HG03378 (cell line): ENCODE measurements at regions not wholly inside any gene's neighbourhood (a gene's known extent, or its start where the extent isn't known, plus 50 kb on each side); places are given as distances from the start of the nearest gene placed in this dataset.

Source experiments
- ATAC-seq: cut with Tn5 transposase; IDR thresholded peaks from one replicate; pipeline ENCODE4 v1.9.1; 2021; ENCODE audit warnings: mild to moderate bottlenecking, moderate library complexity; ENCODE audit not compliant: unreplicated experiment

- no peak for ATAC-seq
Observed at GRCh38 chr4:30656828-30657227, 63.3 kb upstream of the PCDH7 start.

DNA sequence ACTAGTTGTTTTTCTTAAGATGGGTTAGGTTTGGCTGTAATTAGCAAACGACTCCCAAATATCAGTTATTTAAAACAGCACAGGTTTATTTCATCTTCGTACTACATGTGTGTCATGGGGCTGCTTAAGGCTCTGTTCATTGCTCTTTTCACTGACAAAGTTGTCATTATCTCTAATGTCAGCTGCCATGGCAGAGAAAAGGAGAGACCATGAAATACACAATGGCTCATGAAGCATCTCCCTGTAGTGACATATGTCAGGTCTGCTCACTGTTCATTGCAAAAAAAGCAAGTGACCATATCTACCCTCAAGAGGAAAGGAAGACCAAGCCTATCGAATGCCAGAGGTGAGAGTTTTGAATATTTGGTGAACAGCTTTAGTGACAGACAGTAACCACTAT is 52.2 kb upstream of the PCDH7 start:
- ATAC-seq = no peak

DNA sequence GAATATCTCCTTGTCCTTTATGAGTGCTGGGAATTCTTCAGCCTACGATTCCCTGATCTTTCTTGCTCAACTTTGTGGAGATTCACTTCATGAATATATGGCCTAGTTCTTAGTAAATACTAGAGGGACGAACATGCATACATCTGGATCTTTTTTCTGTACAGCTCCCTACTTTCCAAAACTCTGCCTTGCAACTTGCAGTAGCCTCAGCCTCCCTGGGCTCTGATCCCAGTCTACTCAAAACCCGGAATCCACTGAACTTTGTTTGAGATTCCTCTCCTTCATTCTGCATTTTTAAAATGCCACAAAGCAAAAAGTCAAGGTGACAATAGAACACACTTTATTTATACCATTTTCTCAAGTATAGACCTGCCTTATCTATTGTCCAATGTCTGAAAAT is 50.0 kb upstream of the PCDH7 start:
- no peak for ATAC-seq
